ENCODE measurements at regions not wholly inside any gene's neighbourhood (a gene's known extent, or its start where the extent isn't known, plus 50 kb on each side); places are given as distances from the start of the nearest gene placed in this dataset.

GRCh38 chr6:167557675-167558074, 232.8 kb downstream of the TTLL2 start:
- H3K27ac ChIP-seq (ENCODE audit: extremely low read depth, low read depth, low read length): no peak overlapping the region
- CTCF ChIA-PET: no interaction called here
- POLR2A ChIA-PET: no interaction called here

GRCh38 chr6:167558246-167559177, 233.6 kb downstream of the TTLL2 start:
- H3K4me3 ChIP-seq (ENCODE audit: low read depth, low read length): no peak overlapping the region
- H3K36me3 ChIP-seq (ENCODE audit: control insufficient read depth in 2 of 2, insufficient read depth in 1 of 2, low read length in 2 of 2): no peaks in the 10 kb centered on the region
- CTCF ChIA-PET: no interaction called here
- TF ChIP-seq ZNF10 (tag by site-specific recombination; IDR thresholded peaks at IDR 0.05) (no peak), BCL11A (tag by site-specific recombination; IDR thresholded peaks at IDR 0.05; ENCODE audit: low read depth) (no peak), ZNF76 (tag by site-specific recombination; IDR thresholded peaks at IDR 0.05; ENCODE audit: borderline replicate concordance, low read depth) (no peak), ZNF48 (tag by site-specific recombination; IDR thresholded peaks at IDR 0.05) (no peak), ZNF514 (tag by site-specific recombination; IDR thresholded peaks at IDR 0.05) (no peak), ZNF692 (tag by site-specific recombination; IDR thresholded peaks at IDR 0.05) (no peak), ZNF571 (tag by site-specific recombination; IDR thresholded peaks at IDR 0.05) (no peak), KLF16 (tag by site-specific recombination; IDR thresholded peaks at IDR 0.05) (no peak), REST (tag by site-specific recombination; IDR thresholded peaks at IDR 0.05) (no peak), ZNF404 (tag by site-specific recombination; IDR thresholded peaks at IDR 0.05) (no peak), YY1 (tag by site-specific recombination; IDR thresholded peaks at IDR 0.05) (no peak), TRIM28 (IDR thresholded peaks at IDR 0.05; ENCODE audit: borderline replicate concordance, low read length) (no peak), BCL6B (tag by site-specific recombination; IDR thresholded peaks at IDR 0.05) (no peak)
- H3K4me1 ChIP-seq (ENCODE audit: control insufficient read depth, insufficient read depth, low read length): no peaks in the 10 kb centered on the region
- H3K9me3 ChIP-seq (ENCODE audit: control insufficient read depth, insufficient read depth, low read depth, low read length): no peaks in the 10 kb centered on the region
- no peak overlapping the region for H3K27ac ChIP-seq (ENCODE audit: extremely low read depth, low read depth, low read length)
- POLR2A ChIA-PET: no interaction called here

More at GRCh38 chr6:167557675-167558074, 232.8 kb downstream of the TTLL2 start:
- no peak for TF ChIP-seq ZNF114 (tag by site-specific recombination; IDR thresholded peaks at IDR 0.05)
- TF ChIP-seq KLF10 (tag by site-specific recombination; IDR thresholded peaks at IDR 0.05): no peak
- TF ChIP-seq GLI4 (tag by site-specific recombination; IDR thresholded peaks at IDR 0.05): no peak
- TF ChIP-seq ZNF37A (tag by site-specific recombination; IDR thresholded peaks at IDR 0.05): no peak
- TF ChIP-seq ZNF768 (tag by site-specific recombination; IDR thresholded peaks at IDR 0.05): no peak
- TF ChIP-seq ZNF626 (tag by site-specific recombination; IDR thresholded peaks at IDR 0.05): no peak
- no peak overlapping the region for H3K4me3 ChIP-seq (ENCODE audit: low read depth, low read length)
- H3K9me3 ChIP-seq (ENCODE audit: control insufficient read depth, insufficient read depth, low read depth, low read length): no peaks in the 10 kb centered on the region
- H3K4me1 ChIP-seq (ENCODE audit: control insufficient read depth, insufficient read depth, low read length): no peaks in the 10 kb centered on the region
- no peaks in the 10 kb centered on the region for H3K36me3 ChIP-seq (ENCODE audit: control insufficient read depth in 2 of 2, insufficient read depth in 1 of 2, low read length in 2 of 2)

All from HEK293 (cell line).